NCI-H69 (cell line): ENCODE measurements at regions not wholly inside any gene's neighbourhood (a gene's known extent, or its start where the extent isn't known, plus 50 kb on each side); places are given as distances from the start of the nearest gene placed in this dataset.

Experiments used
- DNase-seq: peaks from one replicate; lab custom pipeline; 2025; lab: John Stamatoyannopoulos, UW

DNA sequence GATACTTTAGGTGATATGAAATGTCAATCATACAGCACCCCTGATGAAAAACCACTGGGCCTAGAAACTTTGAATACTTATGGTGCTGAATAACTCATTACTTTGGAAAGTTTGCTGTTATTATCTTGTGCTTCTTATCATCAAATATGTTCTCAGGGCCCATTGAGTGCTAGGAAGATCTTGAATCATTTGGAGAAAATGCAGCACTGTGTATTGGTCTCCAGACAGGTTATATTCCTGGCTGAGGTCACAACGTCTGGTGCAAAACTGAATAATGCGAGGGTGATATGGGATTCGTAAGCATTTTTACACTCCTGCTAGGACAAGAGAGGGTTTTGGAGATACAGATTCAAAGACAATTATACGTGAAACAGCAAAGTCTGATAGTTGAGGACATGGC is 249.4 kb upstream of the TNC start:
- no peak for DNase-seq

DNA sequence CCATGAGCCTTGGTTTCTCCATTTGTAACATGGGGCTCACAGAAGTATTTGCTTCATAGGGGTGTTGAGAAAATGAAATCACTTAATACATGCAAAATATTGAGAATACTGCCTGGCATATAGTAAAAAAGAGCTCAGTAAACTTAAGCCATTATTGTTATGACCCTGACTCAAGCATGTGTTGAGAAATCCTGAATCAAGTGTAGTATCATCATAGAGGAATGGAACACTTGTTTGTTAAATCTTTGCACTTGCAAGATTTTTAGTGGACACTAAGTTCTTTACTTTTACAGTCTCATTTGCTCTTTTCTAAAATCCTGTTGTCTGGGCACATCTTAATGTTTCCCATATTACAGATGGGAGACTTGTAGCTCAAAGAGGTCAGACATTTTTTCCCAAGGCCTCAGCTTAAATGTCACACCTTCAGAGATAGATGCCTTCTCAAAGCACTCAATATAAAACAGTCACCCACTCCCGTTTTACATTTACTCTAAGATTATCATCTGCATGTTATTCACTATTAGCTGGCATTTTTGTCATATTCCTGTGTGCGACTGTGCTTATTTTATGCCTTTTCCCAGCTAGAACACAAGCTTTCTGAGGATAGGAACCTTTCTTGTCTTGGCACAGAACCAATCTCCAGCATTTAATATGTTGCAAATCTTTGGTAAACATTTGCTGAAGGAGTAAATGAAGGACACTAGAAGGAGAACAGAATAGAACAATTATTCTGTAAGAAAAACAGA is 250.0 kb upstream of the TNC start:
- peak; percentile 9 for DNase-seq

DNA sequence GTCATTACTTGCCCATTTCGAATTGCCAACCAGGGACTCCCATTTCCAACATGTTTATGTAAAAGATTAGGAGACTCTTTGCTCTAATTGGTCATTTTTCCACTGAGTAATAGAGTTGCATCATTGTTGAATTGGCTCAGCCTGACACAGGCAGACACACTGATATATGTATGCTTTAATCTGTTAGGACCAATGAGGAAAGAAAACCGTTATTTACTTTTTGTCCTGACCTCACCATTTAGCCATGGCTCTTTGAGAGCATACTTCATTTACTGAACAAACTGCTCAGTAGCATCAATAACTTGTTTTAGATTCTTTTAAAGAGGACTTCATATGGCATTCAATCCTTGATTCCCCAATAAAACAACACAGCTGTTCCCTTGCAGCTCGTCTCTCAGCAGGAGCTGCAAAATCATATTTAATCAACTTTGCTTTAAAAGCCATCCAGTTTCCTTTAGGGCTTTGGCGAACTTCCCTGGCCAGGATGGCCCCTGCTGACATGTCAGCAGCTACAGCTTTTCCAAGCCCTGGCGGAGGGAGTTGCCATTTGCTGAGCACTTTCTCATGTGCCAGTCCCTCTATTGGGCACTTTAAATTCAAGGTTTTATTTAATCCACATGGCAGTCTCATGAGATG is 251.5 kb upstream of the TNC start:
- DNase-seq, result peak; percentile 97

GRCh38 chr9:115373000-115373709 is 255.2 kb upstream of the TNC start:
- DNase-seq, result peak; percentile 22

- no peak for DNase-seq
Observed at GRCh38 chr9:115373710-115374045, 255.7 kb upstream of the TNC start.

DNA sequence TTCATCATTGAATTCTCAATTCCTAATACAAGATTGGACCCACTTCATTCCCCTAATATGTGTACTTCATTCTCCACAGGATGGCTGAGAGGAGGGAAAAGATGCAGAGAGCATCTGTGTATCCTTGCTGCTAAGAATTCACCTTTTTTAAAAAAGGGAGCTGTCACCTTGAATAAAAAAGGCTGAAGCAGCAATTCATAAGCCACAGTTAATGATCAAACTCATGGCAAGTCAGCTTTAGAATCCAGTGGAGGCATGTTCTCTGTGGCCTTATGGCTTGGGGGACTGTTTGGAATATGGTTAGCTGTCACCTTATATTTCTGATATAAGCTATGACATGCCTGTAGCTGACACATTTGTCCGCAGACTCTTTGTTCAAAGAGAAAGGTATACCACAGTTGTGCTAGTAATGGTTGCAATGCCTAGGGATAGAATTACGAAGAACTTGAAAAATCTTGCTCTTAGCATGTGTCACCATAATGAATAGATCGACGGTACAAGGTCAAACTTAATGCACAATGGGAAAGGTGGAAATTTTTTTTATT is 256.8 kb upstream of the TNC start:
- DNase-seq, result no peak

DNA sequence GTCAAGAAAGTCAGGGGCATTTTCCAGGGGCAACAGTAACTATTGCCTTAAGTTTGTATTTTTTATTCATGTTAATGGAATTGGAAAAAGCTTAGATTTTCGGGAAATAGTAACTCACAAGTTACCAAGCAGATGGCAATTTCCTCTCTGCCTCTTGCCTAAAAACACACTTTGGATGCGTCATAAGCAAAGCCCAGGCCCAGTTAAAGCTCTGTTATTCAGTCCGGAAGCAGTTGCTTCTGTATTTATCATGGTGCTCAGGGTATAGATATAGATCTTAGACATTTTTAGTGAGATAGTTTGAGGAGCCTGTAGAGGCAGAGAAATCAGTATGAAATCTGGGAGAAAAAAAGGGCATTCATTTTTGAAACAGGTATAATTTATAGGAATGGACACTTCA is 260.3 kb upstream of the TNC start:
- DNase-seq, result no peak

DNA sequence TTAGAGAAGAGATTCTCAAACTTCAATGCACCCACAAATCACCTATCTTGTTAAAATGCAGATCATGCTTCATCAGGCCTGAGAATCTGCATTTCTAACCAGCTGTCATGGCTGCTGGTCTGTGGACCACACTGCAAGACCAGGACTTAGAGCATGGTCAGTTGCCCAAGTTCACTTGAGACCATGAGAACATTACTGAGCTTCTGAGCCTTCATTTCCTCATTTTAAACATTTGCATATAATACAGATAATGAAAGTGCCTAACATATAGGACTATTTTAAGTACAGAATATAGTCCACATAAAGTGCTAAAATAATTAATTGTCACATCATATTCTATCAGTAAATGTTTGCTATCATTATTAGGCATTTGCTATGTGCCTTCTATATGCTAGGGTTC is 260.8 kb upstream of the TNC start:
- no peak for DNase-seq

GRCh38 chr9:115379719-115380118 is 261.8 kb upstream of the TNC start:
- no peak for DNase-seq

- no peak for DNase-seq
Observed at GRCh38 chr9:115382865-115383264, 264.9 kb upstream of the TNC start.

GRCh38 chr9:115385383-115386122 is 267.6 kb upstream of the TNC start:
- no peak for DNase-seq

- no peak for DNase-seq
Observed at GRCh38 chr9:115386963-115387770, 269.2 kb upstream of the TNC start.

DNA sequence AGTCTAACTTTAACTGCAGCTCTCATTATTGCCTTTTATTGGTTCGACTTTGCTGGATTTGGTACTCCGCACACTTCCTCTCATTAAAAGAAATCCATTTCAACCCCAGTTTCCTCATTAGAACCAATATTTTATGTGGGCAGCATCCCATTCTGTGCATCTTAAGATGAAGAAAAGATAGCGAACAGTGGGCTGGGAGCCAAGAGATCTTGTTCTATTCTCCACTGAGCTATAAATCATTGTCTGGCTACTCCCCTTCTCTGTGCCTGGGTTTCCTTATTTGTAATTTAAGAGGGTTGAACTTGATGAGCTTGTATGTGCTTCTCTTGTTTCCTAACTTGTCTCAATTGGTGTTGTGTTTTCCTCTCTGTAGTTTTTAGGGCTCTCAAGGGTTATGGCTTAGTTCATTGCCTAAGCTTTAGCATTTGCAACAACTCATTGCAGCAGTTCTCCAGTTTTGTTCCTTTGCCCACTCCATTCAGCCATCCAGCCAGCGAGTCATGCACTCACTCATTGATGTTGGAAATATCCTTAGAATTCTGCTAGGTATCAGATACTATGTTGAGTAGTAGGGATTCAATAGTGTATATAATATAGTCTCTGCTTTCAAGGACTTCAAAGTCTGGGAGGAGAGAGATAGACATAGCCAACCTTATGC is 273.3 kb upstream of the TNC start:
- DNase-seq, result peak; percentile 45

DNA sequence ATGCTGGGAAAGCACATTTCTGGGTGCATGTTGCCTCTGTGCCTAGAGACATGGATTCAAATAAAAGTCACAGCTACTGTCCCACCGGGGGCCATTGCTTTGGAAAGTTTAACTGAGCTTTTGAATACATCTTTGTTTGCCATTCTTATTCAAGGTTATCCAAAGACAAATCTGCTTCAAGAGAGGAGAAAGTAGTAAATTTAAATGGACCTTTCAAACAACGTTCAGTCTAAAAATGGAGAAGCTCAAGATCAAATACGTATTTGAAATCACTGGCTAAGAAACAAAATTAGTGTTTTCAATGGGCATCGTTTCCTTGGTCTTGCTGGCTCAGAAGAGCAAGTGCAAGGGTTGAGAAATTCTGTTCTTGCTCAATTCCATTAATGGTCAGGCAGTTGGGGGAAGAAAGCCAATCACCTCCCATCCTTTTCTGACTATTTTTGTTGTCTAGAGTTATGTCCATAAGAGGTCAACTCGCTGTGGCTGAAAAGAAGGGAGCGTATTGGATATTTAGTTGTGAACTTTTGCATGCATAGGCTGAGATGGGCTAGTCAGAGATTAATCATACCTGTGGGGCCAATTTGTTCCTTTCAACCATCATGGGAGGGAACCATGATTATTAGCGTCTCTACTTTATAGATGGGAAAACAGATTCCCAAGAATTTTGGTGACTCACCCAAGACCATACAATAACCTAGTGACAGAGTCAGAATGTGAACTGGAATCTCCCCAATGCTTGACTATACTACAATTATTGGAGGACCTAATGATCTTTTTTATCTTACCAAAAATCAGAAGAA is 276.2 kb upstream of the TNC start:
- DNase-seq, result no peak

- DNase-seq, result peak; percentile 97
Observed at GRCh38 chr9:115395511-115396021, 277.6 kb upstream of the TNC start.

DNA sequence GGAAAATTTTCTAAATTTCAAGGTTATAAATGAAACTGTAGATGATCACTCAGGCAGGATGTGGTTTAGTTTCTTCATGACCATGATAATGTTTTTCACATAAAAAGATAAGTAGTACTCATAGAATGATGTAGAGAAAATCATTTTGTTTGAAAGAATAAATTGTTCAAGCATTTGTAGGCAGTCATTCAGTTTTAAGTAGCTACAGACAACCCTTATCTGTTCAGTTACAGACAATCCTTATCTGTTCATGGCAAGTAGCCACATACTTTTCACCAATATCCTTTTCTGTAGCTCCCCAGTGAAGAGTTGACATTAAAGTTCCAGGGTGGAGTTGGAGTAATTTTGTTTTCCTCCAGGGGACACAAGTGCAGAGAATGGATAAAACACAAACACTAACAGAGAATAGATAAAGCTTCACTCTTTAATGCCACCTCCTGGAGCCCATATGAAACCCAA is 278.1 kb upstream of the TNC start:
- peak; percentile 54 for DNase-seq

GRCh38 chr9:115397591-115398312 is 279.8 kb upstream of the TNC start:
- no peak for DNase-seq

GRCh38 chr9:115398313-115398650 is 280.3 kb upstream of the TNC start:
- no peak for DNase-seq

DNA sequence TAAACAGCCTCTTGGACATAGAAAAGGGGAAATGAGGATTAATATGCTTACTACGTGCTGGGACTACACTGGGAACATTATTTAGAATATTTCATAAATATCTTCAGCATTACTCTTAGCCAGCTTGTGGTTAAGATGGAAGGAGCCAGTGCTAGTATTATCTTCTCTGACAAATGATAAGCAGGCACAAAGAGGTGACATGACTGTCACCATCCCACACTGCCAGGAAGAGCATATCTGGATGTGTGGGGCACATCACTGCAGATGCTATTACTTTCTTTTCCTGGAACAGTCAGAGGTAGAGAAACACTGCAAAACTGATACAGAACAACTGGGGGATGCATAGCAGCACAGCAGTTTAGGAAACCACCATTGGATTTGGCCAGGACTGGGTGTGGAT is 281.0 kb upstream of the TNC start:
- no peak for DNase-seq
